ENCODE measurements at regions not wholly inside any gene's neighbourhood (a gene's known extent, or its start where the extent isn't known, plus 50 kb on each side); places are given as distances from the start of the nearest gene placed in this dataset.
"Not testable (repeated sequence)": the region's sequence is repeated elsewhere in the genome, so short reads cannot be mapped to it uniquely, and the experiment has no call there.

DNA sequence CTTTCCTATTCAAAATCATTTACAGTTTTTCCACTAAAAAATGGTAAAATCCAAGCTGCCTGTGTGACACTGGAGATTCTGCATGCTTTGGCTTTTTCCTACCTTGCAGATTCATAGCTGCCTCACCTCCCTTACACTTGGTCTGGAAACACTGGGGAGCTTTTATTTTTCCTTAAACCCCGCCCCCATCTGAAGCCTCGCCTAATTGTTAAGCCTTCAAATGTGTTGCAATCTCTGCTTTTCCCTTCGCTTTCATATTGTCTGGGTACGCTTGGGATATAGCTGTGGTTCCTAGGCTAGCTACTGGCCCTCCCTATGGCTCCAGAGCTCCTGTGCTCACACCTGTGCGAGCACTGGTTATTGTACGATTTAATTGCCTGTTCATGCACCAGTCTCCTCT lies 942.4 kb upstream of the GYPC start:
- no peak for DNase-seq (ENCODE audit: low spot score)

DNA sequence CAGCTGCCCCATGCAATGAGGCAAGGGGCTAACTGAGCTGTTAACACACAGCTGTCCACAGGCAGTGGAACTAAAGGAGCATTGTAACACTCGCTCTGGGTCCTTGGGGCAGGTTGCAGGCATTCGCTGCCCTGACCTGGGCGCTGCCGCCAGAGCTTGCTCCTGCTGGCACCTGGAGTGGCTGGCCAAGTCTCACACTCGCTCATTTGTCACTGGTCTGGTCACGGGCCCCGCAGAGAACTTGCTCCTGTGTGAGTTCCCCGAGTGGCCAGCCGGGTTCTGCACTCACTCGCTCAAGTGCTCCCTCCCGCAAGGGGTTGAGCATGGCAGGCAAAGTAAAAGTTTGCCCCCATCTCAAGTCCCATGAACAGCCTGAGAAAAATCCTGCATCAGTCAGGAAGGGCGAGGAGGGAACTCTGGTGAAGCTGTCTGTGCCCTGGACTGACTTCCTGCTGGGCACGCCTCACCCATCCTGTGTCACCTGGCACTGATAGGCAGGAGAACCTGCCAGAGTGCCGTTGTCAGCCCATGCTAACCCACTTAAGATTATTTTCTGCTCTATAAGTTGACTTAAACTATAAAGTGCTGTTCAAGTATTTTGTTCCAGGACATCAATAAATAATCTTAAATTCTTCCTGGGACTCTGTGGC lies 934.8 kb upstream of the GYPC start:
- no peak for DNase-seq (ENCODE audit: low spot score)

DNA sequence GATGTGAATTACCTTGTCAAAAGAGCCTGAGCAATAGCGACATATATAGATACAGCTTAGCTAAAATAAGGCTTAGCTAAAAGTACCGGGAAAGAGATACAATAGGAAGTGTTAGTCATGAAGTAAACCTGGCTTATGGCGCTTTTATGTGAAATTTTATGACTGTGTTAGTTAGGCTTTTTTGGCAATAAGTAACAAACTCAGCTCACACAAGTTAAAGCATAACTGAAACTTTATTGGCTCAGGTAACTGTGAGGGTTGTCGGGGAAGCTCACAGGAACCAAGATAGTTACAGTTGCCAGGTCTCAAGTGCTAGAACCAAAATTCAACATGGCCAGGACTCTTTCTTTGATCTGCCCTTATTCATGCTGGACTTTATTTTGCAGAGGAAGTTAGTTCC lies 925.0 kb upstream of the GYPC start:
- no peak for DNase-seq (ENCODE audit: low spot score)

DNA sequence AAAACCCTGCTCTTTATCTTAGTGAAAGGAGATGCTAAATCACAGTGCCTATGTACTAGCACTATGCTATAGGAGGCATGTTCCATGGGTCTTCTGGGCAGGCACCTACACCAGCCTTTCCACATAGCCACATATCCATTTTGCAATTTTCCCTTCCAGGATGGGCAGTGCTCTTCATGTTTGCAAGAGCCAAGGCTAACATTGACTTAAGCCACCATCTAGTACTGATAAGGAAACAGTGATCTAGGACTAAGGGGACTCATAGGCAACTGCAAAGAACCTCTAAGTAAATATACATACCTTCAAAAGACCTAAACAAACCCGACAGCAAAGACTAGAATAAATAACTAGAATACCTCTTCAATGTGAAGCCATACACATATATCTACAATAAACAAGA lies 919.7 kb upstream of the GYPC start:
- no peak for DNase-seq (ENCODE audit: low spot score)

DNA sequence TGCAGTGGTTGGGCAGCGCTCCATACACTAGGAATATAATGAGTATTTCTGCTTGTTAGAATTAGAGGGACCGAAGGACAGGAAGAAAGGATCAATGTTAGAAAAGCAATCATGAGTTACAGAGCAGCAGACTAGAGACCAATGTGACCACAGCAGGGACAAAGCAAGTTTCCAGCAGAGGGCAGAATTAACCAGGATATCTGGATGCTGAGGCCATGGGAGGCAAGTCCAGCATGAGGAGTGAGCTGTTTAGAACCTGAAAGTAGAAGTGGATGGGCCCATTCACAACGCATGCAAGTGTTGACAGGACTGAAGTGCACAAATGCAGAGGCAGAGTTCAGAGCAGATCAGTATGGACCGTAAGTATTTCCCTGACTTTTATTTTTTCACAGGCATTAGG lies 910.4 kb upstream of the GYPC start:
- DNase-seq (ENCODE audit: low spot score) = peak; percentile 74

DNA sequence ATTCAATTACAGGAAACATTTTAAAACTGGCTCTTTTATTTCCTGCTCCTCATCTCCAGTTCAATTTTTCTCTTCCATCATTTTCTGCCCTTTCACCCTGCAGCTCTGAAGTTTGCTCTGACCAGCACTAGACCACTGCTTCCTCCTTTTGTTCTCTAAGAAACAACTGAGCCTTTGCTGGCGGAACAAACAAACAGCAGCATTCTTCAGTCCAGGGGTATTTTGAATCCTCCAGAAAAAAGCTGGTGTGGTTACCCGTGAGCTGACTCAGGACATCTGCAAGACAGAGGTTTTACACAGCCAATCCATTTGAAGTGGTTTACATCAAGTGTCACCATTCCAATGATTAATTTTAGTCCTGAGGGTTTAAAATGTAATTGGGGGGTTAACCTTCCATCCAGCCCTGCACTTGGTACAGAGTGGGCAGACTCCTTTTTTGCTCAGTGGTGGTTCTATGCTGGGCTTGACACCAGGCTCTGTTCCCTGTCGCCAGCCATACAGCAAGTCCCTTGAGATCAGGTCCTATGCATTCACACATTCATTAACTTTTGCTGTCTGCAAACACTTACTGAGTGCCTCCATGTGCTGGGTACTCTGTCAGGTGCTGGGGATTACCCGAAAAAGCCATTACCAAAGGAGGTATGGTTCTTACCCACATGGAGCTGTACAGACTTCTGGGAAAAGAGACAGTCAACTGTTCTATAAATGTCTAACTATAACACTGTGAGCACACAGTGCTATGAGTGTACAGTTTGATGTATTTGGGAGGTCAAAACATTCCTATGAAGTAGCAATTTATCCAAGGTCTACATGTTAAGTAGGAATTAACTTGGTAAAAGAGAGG lies 909.4 kb upstream of the GYPC start:
- DNase-seq (ENCODE audit: low spot score) = no peak

DNA sequence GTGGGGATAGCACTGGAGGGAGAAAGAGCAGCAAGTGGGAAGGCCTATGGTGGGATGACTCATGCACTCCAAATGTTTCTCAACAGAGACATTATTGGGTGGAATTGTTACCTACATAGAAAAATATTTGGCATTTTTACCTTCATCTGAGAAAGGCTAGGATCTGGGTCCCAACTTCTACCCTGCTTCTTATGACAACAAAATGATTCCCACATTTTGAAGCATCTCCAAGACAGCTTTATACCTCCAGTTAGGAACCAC lies 908.9 kb upstream of the GYPC start:
- no peak for DNase-seq (ENCODE audit: low spot score)

DNA sequence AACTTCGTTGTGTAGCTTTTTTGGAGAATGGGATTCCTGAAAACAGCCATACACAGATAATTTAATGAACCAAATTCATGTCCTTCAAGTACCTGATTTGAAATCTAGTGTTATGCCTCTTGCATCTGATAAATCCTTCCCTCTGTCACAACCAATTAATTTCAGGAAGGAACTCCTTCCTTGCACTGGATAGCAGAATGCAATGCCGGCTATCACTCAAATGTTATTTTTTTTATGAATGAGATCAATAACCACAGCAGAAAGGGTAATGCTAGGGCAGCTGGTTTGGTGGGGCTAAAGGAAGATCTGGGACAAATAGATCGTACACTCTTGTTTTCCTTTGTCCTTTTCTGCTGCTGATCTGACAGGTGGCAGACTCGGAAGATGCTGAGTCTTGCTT lies 899.5 kb upstream of the GYPC start:
- DNase-seq (ENCODE audit: low spot score) = no peak

DNA sequence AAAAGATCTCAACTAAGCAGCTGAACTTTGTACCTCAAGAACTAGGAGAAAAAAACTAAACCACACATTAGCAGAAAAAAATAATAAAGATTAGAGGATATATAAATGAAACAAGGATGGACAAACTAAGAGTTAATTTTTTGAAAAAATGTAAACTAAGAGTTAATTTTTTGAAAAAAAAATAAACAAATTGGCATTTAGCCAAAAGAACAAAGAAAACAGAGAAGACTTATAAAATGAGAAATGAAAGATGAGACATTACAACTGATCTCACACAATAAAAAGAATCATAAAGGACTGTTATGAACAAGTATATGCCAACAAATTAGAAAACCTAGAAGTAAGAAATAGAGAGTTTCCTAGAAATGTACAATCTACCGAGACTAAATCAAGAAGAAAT lies 859.2 kb upstream of the GYPC start:
- DNase-seq (ENCODE audit: low spot score) = no peak

DNA sequence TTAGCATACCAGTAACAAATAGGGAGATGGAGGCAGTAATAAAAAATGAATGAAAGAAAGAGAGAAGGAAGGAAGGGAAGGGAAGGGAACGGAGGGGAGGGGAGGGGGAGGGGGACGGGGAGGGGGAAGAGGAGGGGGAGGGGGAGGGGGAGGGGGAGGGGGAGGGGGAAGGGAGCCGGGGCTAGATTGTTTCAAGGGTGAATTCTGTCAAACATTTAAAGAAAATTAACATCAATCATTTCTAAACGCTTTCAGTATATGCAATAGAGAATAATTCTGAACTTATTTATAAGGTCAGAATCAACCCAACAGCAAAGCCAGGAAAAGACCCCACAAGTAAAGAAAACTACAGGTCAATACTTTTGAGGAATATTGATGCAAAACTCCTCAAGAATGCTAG lies 858.8 kb upstream of the GYPC start:
- no peak for DNase-seq (ENCODE audit: low spot score)

DNA sequence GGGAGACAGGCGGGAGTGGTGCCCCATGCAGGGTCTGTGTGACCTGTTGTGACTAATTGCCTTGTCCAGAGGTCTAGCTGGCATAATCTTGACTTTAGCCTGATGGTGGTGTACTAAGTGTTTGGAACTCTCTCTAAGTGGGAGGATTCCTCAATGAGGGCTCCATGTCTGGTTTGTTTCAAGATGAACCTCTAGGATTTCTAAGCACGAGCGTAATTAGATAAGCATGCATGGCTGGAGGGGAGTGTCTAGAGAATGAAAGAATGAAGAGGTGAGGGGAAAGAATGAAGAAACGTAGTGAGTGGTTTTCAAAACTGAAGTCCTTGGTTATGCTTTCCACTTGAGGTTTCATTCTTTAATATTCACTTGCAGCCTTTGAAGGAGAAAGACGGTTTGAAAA lies 833.2 kb upstream of the GYPC start:
- no peak for DNase-seq (ENCODE audit: low spot score)

DNA sequence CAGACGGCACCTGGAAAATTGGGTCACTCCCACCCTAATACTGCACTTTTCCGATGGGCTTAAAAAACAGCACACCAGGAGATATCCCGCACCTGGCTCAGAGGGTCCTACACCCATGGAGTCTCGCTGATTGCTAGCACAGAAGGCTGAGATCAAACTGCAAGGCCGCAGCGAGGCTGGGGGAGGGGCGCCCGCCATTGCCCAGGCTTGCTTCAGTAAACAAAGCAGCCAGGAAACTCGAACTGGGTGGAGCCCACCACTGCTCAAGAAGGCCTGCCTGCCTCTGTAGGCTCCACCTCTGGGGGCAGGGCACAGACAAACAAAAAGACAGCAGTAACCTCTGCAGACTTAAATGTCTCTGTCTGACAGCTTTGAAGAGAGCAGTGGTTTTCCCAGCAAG lies 830.2 kb upstream of the GYPC start:
- DNase-seq (ENCODE audit: low spot score) = not testable (repeated sequence)

DNA sequence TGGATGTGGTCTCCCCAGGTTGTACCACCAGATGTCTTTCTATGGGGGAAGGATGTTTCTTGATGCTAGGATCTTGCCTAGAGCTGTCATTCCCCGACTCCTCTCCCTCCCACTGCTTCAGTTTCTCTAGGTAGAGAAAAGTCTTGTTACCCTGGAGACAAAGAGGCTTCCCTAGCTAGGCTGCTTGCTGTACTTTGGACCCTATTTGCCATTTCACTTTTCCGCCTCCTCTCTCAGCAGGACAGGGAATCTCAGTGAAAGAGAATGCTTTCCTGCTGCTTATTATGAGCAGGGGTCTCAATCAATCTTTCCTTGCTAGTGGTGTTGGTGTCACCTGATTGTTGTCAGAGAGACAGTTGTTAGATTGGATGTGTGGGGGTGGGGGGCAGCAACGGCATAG lies 818.8 kb upstream of the GYPC start:
- DNase-seq (ENCODE audit: low spot score) = no peak

DNA sequence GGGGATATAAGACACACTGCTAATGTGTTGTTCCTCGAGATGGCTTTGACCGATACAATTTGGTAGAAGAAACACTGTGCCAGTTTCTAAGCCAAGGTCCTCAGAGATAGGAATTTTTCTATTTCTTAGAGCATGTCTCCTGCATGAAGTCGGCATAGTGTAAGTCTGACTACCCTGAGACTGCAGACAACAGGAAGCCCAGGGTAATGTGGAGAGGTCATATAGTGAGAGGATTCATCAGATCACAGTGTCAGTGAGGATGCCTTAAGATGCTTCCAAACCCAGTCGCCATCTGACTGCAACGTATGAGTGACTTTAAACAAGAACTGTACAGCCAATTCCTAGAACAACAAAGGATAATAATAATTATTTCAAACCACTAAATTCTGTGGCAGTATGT lies 818.3 kb upstream of the GYPC start:
- no peak for DNase-seq (ENCODE audit: low spot score)

DNA sequence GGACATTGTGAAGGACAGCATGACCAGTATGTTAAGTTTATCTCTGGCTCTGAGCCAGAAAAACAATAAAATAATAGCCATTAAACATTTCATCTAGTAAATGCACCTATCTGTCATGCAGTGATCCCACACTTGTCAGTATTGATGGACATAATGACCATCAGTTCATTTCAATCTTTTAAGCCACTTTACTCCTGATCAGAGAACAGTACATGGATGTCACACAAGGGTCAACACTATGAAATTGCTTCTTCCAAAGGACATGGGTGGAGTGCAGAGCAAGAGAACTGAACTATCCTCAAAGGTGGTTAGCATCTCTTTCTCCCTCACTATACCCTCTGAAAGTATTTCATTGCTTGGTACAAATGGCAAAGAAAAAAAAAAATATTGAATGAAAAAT lies 816.0 kb upstream of the GYPC start:
- DNase-seq (ENCODE audit: low spot score) = no peak

DNA sequence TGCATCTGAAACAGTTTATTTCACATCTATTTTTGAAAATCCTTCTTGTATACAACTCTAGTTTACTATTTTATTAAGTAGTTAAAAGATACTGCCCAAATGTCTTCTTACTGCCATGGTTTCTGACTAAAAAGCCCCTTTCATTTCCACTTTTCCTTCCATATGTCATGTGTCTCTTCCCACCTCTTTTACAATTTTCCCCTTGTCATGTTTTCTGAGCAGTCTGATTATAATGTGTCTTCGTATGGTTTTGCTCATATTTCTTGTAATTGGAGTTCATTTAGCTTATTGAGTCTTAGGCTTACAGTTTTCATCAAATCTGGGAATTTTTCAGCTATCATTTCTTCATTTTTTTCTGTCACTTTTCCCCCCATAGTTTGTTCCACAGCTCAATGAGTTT lies 813.9 kb upstream of the GYPC start:
- DNase-seq (ENCODE audit: low spot score) = no peak

DNA sequence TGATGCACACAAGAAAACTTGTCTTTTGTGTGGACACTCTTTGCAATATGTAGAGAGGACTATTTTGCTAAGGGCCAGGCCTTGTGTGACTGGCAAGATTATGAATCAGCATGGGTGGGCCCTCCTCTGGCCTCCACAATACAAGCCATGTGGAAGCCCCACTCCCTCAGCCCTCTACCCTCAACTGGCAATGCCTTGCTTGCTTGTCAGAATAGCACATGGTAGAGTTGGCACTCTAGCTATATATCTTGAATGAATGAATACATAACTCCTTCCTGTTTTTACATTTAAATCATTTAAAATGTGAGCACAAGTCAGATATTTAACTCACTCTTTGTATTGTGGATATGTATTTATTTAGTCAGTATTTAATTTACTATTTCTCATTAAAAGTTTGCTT lies 805.4 kb upstream of the GYPC start:
- no peak for DNase-seq (ENCODE audit: low spot score)

DNA sequence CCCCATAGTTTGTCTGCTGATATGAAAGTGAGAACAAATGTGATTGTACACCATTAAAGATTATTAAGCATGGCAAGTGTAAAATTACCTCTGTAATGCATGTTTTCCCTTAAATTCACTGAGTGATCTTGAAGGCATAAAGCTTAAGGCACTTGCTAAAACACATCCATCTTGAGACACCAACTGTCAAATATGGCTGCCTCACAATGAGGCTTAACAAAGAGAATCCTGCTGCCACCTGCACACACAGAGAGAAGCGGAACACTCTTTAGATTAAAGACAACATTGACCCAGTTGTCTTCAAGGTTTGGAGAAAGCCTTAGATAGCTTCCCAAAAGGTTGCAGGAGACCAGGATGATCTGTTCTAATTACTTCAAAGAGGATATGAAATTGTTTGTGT lies 803.6 kb upstream of the GYPC start:
- DNase-seq (ENCODE audit: low spot score) = no peak

DNA sequence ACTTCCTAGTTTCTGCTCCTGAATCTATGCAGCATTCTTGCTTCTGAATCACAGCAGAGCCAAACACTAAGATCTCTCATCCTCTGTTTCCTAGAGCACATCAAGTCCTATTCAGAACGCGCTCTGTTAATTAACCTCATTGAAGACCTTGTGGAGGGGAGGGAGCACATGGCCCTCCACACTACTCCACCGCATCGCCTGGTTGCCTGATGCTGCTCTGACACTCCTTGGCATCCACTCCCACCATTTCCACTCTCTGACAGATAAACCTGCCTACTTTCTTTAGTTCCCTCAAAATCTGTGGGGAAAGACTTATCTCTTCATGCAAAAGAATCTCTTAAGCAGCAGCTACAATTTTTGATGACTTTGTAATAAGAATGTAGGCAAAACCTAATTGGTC lies 802.3 kb upstream of the GYPC start:
- DNase-seq (ENCODE audit: low spot score) = no peak

DNA sequence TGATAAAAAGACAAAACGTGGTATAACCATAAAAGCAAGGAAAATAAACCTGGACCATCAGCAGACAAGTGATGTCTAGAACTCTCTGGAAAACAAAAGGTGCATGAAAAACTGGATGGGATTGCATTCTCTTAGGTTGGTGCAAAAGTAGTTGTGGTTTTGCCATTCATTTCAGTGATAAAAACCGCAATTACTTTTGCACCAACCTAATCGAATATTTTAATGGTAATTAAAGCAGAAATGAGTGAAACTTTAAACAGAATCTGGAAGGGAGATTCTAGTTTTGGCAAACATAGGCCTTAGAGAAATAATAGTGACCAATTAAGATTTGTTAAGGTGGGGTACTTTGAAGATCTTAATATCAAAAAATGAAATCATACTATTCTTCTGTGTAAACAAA lies 800.8 kb upstream of the GYPC start:
- DNase-seq (ENCODE audit: low spot score) = no peak

DNA sequence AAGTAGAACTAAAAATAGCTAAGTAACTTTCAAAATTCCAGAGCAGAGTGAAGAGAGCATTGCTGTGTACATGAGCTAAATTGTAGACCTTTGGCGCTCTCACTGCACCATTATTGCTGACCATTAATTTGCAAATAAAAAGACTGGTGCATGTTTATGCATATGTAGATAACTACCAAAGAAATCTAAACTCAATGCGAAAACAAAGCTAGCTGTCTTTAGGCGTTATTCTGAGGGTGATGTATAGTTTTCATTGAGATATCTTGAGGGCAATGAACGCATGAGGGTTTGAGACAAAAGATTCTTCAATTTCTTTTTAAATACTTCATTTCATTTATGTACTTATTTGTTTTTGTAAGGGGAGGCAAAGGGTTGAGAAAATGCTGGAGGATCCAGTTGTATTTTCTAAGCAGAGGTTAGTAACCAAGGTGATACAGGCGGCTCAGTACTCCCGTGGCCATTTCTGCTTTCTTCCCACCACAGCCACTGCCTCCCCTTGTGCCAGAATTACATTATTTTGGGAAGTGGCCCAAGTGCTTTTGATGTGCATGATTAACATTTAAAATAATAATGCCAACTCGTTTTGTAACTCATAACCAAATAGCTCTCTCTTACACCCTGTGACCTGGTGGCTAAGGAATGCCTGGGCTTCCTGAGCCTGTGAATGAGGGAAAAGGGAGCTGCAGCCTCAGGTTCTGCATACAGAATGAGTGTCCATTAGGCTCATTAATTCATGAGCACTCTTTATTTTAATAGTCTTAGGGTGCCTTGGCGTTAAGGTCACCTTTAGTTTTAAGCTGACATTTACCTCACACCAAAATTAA lies 797.8 kb upstream of the GYPC start:
- no peak for DNase-seq (ENCODE audit: low spot score)

DNA sequence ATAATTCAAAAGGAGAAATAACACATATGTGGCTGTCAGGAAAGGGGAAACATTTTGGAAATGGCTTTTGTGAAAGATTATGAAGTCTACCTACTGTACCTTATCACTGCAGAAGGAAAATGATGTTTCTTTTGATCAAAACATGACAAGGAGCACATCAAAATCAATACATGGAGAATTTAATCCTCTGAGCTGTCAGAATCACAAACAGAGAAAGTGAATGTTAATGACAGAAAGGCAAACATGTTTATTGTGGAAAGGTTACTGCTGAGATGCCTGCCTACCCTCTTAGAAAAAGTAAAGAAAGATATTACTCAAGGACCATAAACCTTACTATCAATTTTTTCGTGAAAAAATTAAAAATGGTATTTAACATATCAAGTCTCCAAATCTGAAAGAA lies 794.5 kb upstream of the GYPC start:
- no peak for DNase-seq (ENCODE audit: low spot score)

DNA sequence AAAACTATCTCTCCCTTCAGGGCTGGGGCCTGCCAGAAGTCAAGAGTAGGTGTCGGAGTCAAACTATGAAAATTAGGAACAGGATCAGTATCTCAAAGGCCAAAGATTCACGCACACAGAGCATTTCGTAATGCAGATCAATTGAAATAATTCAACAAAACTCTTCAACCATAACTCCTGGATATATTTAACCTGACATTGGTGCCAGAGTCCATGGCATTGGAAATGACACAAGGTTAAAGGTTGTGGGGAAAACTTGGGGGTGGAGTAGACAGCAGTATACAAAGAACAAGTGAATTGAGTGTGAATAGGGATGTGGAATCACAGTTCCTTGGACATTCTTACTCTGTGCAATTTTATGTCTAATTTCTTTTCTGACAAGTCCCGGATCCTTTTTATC lies 788.0 kb upstream of the GYPC start:
- no peak for DNase-seq (ENCODE audit: low spot score)

All from globus pallidus (tissue), 1 donor.